WTC11 (cell line): ENCODE measurements at regions not wholly inside any gene's neighbourhood (a gene's known extent, or its start where the extent isn't known, plus 50 kb on each side); places are given as distances from the start of the nearest gene placed in this dataset.

Experiments
- ARID4B ChIP-seq: sonication (generic); formaldehyde crosslinking; IDR thresholded peaks from 2 replicates; pipeline ENCODE4 v1.8.0; 2023; ENCODE audit warnings: missing genetic modification reagents, mild to moderate bottlenecking, borderline replicate concordance
- ATF2 ChIP-seq: sonication (generic); formaldehyde crosslinking; IDR thresholded peaks from 2 replicates; pipeline ENCODE4 v1.8.1; 2022; ENCODE audit warnings: low read depth, missing genetic modification reagents, borderline replicate concordance
- CBFB ChIP-seq: sonication (generic); formaldehyde crosslinking; IDR thresholded peaks from 2 replicates; pipeline ENCODE4 v1.8.1; 2022; ENCODE audit warnings: mild to moderate bottlenecking, low read depth, missing genetic modification reagents
- CTCF ChIP-seq: fragments of 200-600 bp; IDR thresholded peaks from 2 replicates; pipeline ENCODE4 v1.8.0; 2022; ENCODE audit warnings: antibody characterized with exemption
- E2F5 ChIP-seq: sonication (generic); formaldehyde crosslinking; IDR thresholded peaks from 2 replicates; pipeline ENCODE4 v1.8.1; 2022; ENCODE audit warnings: mild to moderate bottlenecking, moderate library complexity, missing genetic modification reagents
- ETV6 ChIP-seq: sonication (generic); formaldehyde crosslinking; IDR thresholded peaks from 2 replicates; pipeline ENCODE4 v1.8.1; 2022; ENCODE audit warnings: mild to moderate bottlenecking, missing genetic modification reagents
- FOXJ3 ChIP-seq: sonication (generic); formaldehyde crosslinking; IDR thresholded peaks from 2 replicates; pipeline ENCODE4 v1.9.0; 2021; ENCODE audit warnings: missing genetic modification reagents, mild to moderate bottlenecking, borderline replicate concordance
- HMGXB4 ChIP-seq: sonication (generic); formaldehyde crosslinking; IDR thresholded peaks from 2 replicates; pipeline ENCODE4 v1.8.1; 2023; ENCODE audit warnings: mild to moderate bottlenecking, moderate library complexity, missing genetic modification reagents
- JUN ChIP-seq: sonication (generic); formaldehyde crosslinking; IDR thresholded peaks from 2 replicates; pipeline ENCODE4 v1.8.0; 2023; ENCODE audit warnings: mild to moderate bottlenecking, missing genetic modification reagents
- NFYB ChIP-seq: sonication (generic); formaldehyde crosslinking; conservative IDR thresholded peaks from 2 replicates; pipeline ENCODE4 v1.8.0; 2022; ENCODE audit warnings: low read depth, missing genetic modification reagents
- NR2C2 ChIP-seq: sonication (generic); formaldehyde crosslinking; IDR thresholded peaks from 2 replicates; pipeline ENCODE4 v1.8.0; 2022; ENCODE audit warnings: mild to moderate bottlenecking, missing genetic modification reagents
- USF1 ChIP-seq: sonication (generic); formaldehyde crosslinking; IDR thresholded peaks from 2 replicates; pipeline ENCODE4 v1.8.0; 2022; ENCODE audit warnings: mild to moderate bottlenecking, missing genetic modification reagents
- ZNF232 ChIP-seq: sonication (generic); formaldehyde crosslinking; IDR thresholded peaks from 2 replicates; pipeline ENCODE4 v1.8.0; 2022; ENCODE audit warnings: mild to moderate bottlenecking, missing genetic modification reagents
- ZNF423 ChIP-seq: fragments of 250-450 bp; sonication (Bioruptor Pico); IDR thresholded peaks from 2 replicates; pipeline ENCODE4 v2.1.2; 2022; ENCODE audit warnings: mild to moderate bottlenecking, moderate library complexity

- TF ChIP-seq CTCF (no peak), ATF2 (no peak), JUN (CRISPR knock-in tag) (no peak), ZNF423 (CRISPR knock-in tag) (no peak), NFYB (no peak), ARID4B (no peak), FOXJ3 (CRISPR knock-in tag) (no peak), USF1 (CRISPR knock-in tag) (no peak), ETV6 (CRISPR knock-in tag) (no peak), ZNF232 (CRISPR knock-in tag) (no peak), HMGXB4 (no peak), CBFB (no peak), E2F5 (CRISPR knock-in tag) (no peak), NR2C2 (CRISPR knock-in tag) (no peak)
Measured at GRCh38 chr6:10151144-10151915, 263.5 kb downstream of the TFAP2A start.
